Endothelial cell of umbilical vein (primary cell): ENCODE measurements at regions not wholly inside any gene's neighbourhood (a gene's known extent, or its start where the extent isn't known, plus 50 kb on each side); places are given as distances from the start of the nearest gene placed in this dataset.

Experiments
- BruUV-seq: library from RNA; stranded (reverse); fragments of 400-500 nt; replicated peaks from 2 replicates; lab custom pipeline; 2021; lab: Mats Ljungman, UMichigan
- CTCF ChIA-PET: fragments of 300-600, 350-600 bp; sonication (Branson Sonifier 250); formaldehyde crosslinking; loops from one replicate; lab custom pipeline; 2021; ENCODE audit warnings: antibody characterized with exemption, inconsistent platforms; lab: Charles Lee
- POLR2A ChIA-PET: fragments of 300-600, 350-600 bp; sonication (Branson Sonifier 250); formaldehyde crosslinking; loops from one replicate; lab custom pipeline; 2021; ENCODE audit warnings: antibody characterized with exemption, inconsistent platforms; lab: Charles Lee
- DNase-seq: peaks from one replicate; pipeline ENCODE4 v3.0.0-alpha.2; 2011; ENCODE audit warnings: low read depth, low spot score
- FAIRE-seq: peaks from 2 replicates; lab custom pipeline; 2011; peaks lifted over from hg19 to GRCh38; lab: Jason Lieb, UNC
- H2AFZ ChIP-seq: 2 replicates; pipeline ENCODE4 v1.6.0; 2012; ENCODE audit warnings: low read depth, low read length, control low read depth, inconsistent platforms
- H3K27ac ChIP-seq: 2 replicates; pipeline ENCODE4 v1.5.1; 2011; ENCODE audit warnings: low read depth, mild to moderate bottlenecking, control low read depth, low read length, moderate library complexity; ENCODE audit not compliant: insufficient read depth
- H3K27me3 ChIP-seq, 2 experiments: 2 replicates each; pipeline versions ENCODE4 v1.6.0 to v1.6.1; 2011; ENCODE audit warnings: low read length in 2 of 2, mixed read lengths in 1 of 2; ENCODE audit not compliant: control insufficient read depth in 2 of 2, insufficient read depth in 2 of 2
- H3K36me3 ChIP-seq, 2 experiments: 2 replicates in 1 of 2; 3 replicates in 1 of 2; pipeline ENCODE4 v1.5.1; 2011; ENCODE audit warnings: low read length in 2 of 2, mild to moderate bottlenecking in 1 of 2, moderate library complexity in 1 of 2; ENCODE audit not compliant: control insufficient read depth in 2 of 2, insufficient read depth in 2 of 2; ENCODE audit errors: extremely low read depth in 1 of 2
- H3K4me1 ChIP-seq: 3 replicates; pipeline ENCODE4 v1.5.1; 2011; ENCODE audit warnings: mild to moderate bottlenecking, low read length; ENCODE audit not compliant: control insufficient read depth, insufficient read depth; ENCODE audit errors: extremely low read depth
- H3K4me2 ChIP-seq: 2 replicates; pipeline ENCODE4 v1.6.1; 2011; ENCODE audit warnings: low read length, control low read depth, mixed read lengths; ENCODE audit not compliant: insufficient read depth
- H3K4me3 ChIP-seq, 3 experiments: fragments of 200-600 bp in 1 of 3; sonication (generic), shearing (Covaris generic) in 1 of 3; replicated peaks in 1 of 3; 2 replicates each; pipeline ENCODE4 v1.5.1; 2011 to 2016; ENCODE audit warnings: control low read depth in 3 of 3, low read length in 3 of 3, mild to moderate bottlenecking in 2 of 3, inconsistent platforms in 1 of 3, low read depth in 1 of 3, moderate library complexity in 1 of 3; ENCODE audit not compliant: insufficient read depth in 1 of 3
- H3K79me2 ChIP-seq: 2 replicates; pipeline ENCODE4 v1.6.0; 2012; ENCODE audit warnings: low read length, inconsistent platforms; ENCODE audit not compliant: control insufficient read depth, insufficient read depth
- H3K9ac ChIP-seq: replicated peaks from 2 replicates; pipeline ENCODE3; 2011; ENCODE audit warnings: low read length, control low read depth; ENCODE audit not compliant: insufficient read depth; ENCODE audit errors: extremely low read depth
- H3K9me1 ChIP-seq: replicated peaks from 3 replicates; pipeline ENCODE4 v1.6.0; 2011; ENCODE audit warnings: mild to moderate bottlenecking, low read length; ENCODE audit not compliant: control insufficient read depth, insufficient read depth; ENCODE audit errors: extremely low read depth
- H3K9me3 ChIP-seq: replicated peaks from 2 replicates; pipeline ENCODE4 v1.5.1; 2012; ENCODE audit warnings: low read length, inconsistent platforms; ENCODE audit not compliant: control insufficient read depth, insufficient read depth
- H4K20me1 ChIP-seq: replicated peaks from 2 replicates; pipeline ENCODE3; 2011; ENCODE audit warnings: mild to moderate bottlenecking, low read length; ENCODE audit not compliant: control insufficient read depth, insufficient read depth; ENCODE audit errors: extremely low read depth
- EZH2 ChIP-seq: IDR thresholded peaks from 2 replicates; pipeline ENCODE4 v1.6.1; 2012; ENCODE audit warnings: borderline replicate concordance, low read depth, mild to moderate bottlenecking, moderate library complexity, low read length, inconsistent platforms; ENCODE audit not compliant: severe bottlenecking
- FOS ChIP-seq: IDR thresholded peaks from 2 replicates; pipeline ENCODE4 v1.6.1; 2011; ENCODE audit warnings: mild to moderate bottlenecking, low read length, moderate library complexity, borderline replicate concordance; ENCODE audit not compliant: insufficient read depth
- GATA2 ChIP-seq: IDR thresholded peaks from 2 replicates; pipeline ENCODE4 v1.7.0; 2011; ENCODE audit warnings: low read depth, mild to moderate bottlenecking, moderate library complexity, mixed read lengths, low read length; ENCODE audit not compliant: insufficient read length, insufficient read depth
- JUN ChIP-seq: IDR thresholded peaks from 2 replicates; pipeline ENCODE4 v1.6.1; 2011; ENCODE audit warnings: borderline replicate concordance, low read depth; ENCODE audit not compliant: insufficient read length, insufficient read depth
- MYC ChIP-seq: IDR thresholded peaks from one replicate; pipeline ENCODE4 v1.6.1; 2011; ENCODE audit warnings: mild to moderate bottlenecking, low read depth, low read length
- POLR2A ChIP-seq: IDR thresholded peaks from 2 replicates; pipeline ENCODE4 v1.6.1; 2012; ENCODE audit warnings: low read depth, mild to moderate bottlenecking, control low read depth, low read length
- POLR2AphosphoS5 ChIP-seq: IDR thresholded peaks from 2 replicates; pipeline ENCODE4 v1.6.1; 2012; ENCODE audit warnings: low read depth, mild to moderate bottlenecking, control low read depth, low read length, moderate library complexity; ENCODE audit not compliant: insufficient read depth
- dilution Hi-C: fragments of 300-500 bp; cut with MboI; formaldehyde crosslinking; loops from one replicate; pipeline ENCODE4 v1.15.0; 2019; ENCODE audit warnings: low sequenced_read_pairs; ENCODE audit not compliant: extremely low pct_ligation_motif_present
- intact Hi-C: fragments of 100-400 bp; cut with micrococcal nuclease; formaldehyde crosslinking; loops from one replicate; pipeline ENCODE4 v1.10.0; 2022
- TF ChIP-seq, protein P1 (sequence below): IDR thresholded peaks from 2 replicates; pipeline ENCODE4 v1.6.1; 2011; ENCODE audit not compliant: insufficient read depth, insufficient read length
- TF ChIP-seq, protein P2 (sequence below), 2 donors: IDR thresholded peaks; 1 replicate in 1 of 2; 2 replicates in 1 of 2; pipeline ENCODE4 v1.5.1; 2011; ENCODE audit warnings: low read length in 2 of 2, mild to moderate bottlenecking in 2 of 2, moderate library complexity in 2 of 2, control low read depth in 1 of 2, inconsistent platforms in 1 of 2, low read depth in 1 of 2; ENCODE audit not compliant: insufficient read depth in 1 of 2; ENCODE audit errors: extremely low read depth in 1 of 2

DNA sequence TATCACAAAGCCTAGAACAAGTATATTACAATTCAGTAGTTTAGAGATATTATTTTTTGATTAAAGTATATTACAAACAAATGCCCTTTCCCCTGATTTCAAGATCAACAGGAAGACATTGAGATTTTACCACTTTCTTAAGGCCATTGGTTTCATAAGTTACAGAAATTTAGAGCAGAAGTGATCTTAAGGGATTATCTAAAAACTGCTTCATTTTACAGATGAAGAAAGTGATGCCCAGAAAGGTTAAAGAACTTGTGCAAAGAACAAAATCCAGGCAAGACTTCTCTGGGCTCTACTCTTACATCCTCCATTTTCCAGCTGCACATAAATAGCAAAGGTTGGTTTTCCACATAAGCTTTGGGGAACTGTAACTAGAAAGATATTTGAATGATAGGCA is 87.5 kb downstream of the DUSP6 start:
- DNase-seq (no peak), FAIRE-seq (no peak)
- Histone ChIP-seq H3K4me1 (peaks cover 4% of the 10 kb centered on the region), H3K4me2 (no peak overlapping the region), H3K79me2 (no peaks in the 10 kb centered on the region), H3K36me3 (no peaks in the 10 kb centered on the region), H3K9me1 (no peaks in the 10 kb centered on the region), H3K27ac (no peak overlapping the region), H3K27me3 (no peaks in the 10 kb centered on the region), H3K9ac (no peak overlapping the region), H2AFZ (no peak overlapping the region), H3K9me3 (no peaks in the 10 kb centered on the region), H4K20me1 (no peaks in the 10 kb centered on the region), H3K4me3 (no peak overlapping the region)
- CTCF ChIA-PET = no interaction called here
- TF ChIP-seq POLR2AphosphoS5 (no peak), FOS (no peak)
- TF ChIP-seq, protein P1, sequence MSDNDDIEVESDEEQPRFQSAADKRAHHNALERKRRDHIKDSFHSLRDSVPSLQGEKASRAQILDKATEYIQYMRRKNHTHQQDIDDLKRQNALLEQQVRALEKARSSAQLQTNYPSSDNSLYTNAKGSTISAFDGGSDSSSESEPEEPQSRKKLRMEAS = no peak
- POLR2A ChIA-PET = no interaction called here
- intact Hi-C loops (loop anchor here (5.0 kb wide), 1 partner anchor 37 kb away; no protein-coding TSS in a partner anchor), dilution Hi-C loops (no loop called here)
- no TSS peak for BruUV-seq

GRCh38 chr12:89263900-89264299 is 88.4 kb downstream of the DUSP6 start:
- H3K9ac ChIP-seq = no peak overlapping the region
- ChIA-PET CTCF (no interaction called here), POLR2A (no interaction called here)
- no peak overlapping the region for H3K27ac ChIP-seq
- H3K27me3 ChIP-seq = no peaks in the 10 kb centered on the region
- H3K79me2 ChIP-seq = no peaks in the 10 kb centered on the region
- TF ChIP-seq FOS (no peak), GATA2 (no peak), EZH2 (no peak), MYC (no peak), POLR2AphosphoS5 (no peak), JUN (no peak), POLR2A (no peak)
- TF ChIP-seq, protein P2, sequence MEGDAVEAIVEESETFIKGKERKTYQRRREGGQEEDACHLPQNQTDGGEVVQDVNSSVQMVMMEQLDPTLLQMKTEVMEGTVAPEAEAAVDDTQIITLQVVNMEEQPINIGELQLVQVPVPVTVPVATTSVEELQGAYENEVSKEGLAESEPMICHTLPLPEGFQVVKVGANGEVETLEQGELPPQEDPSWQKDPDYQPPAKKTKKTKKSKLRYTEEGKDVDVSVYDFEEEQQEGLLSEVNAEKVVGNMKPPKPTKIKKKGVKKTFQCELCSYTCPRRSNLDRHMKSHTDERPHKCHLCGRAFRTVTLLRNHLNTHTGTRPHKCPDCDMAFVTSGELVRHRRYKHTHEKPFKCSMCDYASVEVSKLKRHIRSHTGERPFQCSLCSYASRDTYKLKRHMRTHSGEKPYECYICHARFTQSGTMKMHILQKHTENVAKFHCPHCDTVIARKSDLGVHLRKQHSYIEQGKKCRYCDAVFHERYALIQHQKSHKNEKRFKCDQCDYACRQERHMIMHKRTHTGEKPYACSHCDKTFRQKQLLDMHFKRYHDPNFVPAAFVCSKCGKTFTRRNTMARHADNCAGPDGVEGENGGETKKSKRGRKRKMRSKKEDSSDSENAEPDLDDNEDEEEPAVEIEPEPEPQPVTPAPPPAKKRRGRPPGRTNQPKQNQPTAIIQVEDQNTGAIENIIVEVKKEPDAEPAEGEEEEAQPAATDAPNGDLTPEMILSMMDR (IDR thresholded peaks at IDR 0.05; ENCODE audit: extremely low read depth in 1 of 2, insufficient read depth in 1 of 2, low read depth in 1 of 2, low read length in 2 of 2) = no peak
- TF ChIP-seq, protein P1 = no peak
- H4K20me1 ChIP-seq = no peaks in the 10 kb centered on the region
- no peak for FAIRE-seq
- no peaks in the 10 kb centered on the region for H3K9me1 ChIP-seq
- H3K4me2 ChIP-seq = no peak overlapping the region
- H3K36me3 ChIP-seq = no peaks in the 10 kb centered on the region
- no peaks in the 10 kb centered on the region for H3K9me3 ChIP-seq
- intact Hi-C loops = loop anchor here (5.0 kb wide), 1 partner anchor 38 kb away; no protein-coding TSS in a partner anchor
- BruUV-seq = no TSS peak
- peaks cover 6% of the 10 kb centered on the region for H3K4me1 ChIP-seq
- no peak overlapping the region for H2AFZ ChIP-seq
- no peak overlapping the region for H3K4me3 ChIP-seq
- no peak for DNase-seq
- dilution Hi-C loops = no loop called here
